T-helper 1 cell (primary cell): ENCODE measurements at regions not wholly inside any gene's neighbourhood (a gene's known extent, or its start where the extent isn't known, plus 50 kb on each side); places are given as distances from the start of the nearest gene placed in this dataset.
"Not testable (repeated sequence)": the region's sequence is repeated elsewhere in the genome, so short reads cannot be mapped to it uniquely, and the experiment has no call there.

Experiments used
- DNase-seq, 5 donors: peaks; one replicate each; pipeline ENCODE4 v3.0.0-alpha.2; 2012 to 2020

- no peak for DNase-seq
Observed at GRCh38 chr3:177460047-177460446, 262.8 kb upstream of the TBL1XR1 start.

- DNase-seq: no peak
Observed at GRCh38 chr3:177461765-177462164, 264.5 kb upstream of the TBL1XR1 start.

- not testable (repeated sequence) for DNase-seq
Observed at GRCh38 chr3:177463341-177463740, 266.1 kb upstream of the TBL1XR1 start.

GRCh38 chr3:177463863-177464262 lies 266.6 kb upstream of the TBL1XR1 start:
- DNase-seq: no peak

- DNase-seq: no peak
Observed at GRCh38 chr3:177464392-177465256, 267.3 kb upstream of the TBL1XR1 start.

- no peak for DNase-seq
Observed at GRCh38 chr3:177465257-177465642, 268.0 kb upstream of the TBL1XR1 start.

- no peak for DNase-seq
Observed at GRCh38 chr3:177466074-177466473, 268.8 kb upstream of the TBL1XR1 start.

GRCh38 chr3:177466622-177467021 lies 269.3 kb upstream of the TBL1XR1 start:
- DNase-seq: not testable (repeated sequence)

- DNase-seq: no peak
Observed at GRCh38 chr3:177467247-177467985, 270.1 kb upstream of the TBL1XR1 start.

GRCh38 chr3:177468331-177468730 lies 271.0 kb upstream of the TBL1XR1 start:
- no peak for DNase-seq

- no peak for DNase-seq
Observed at GRCh38 chr3:177468816-177469215, 271.5 kb upstream of the TBL1XR1 start.

- DNase-seq: no peak
Observed at GRCh38 chr3:177469216-177469615, 271.9 kb upstream of the TBL1XR1 start.

- no peak for DNase-seq
Observed at GRCh38 chr3:177470197-177470941, 273.1 kb upstream of the TBL1XR1 start.

GRCh38 chr3:177471733-177472480 lies 274.6 kb upstream of the TBL1XR1 start:
- DNase-seq: no peak

- no peak for DNase-seq
Observed at GRCh38 chr3:177473184-177473583, 275.9 kb upstream of the TBL1XR1 start.

GRCh38 chr3:177473903-177474302 lies 276.6 kb upstream of the TBL1XR1 start:
- no peak for DNase-seq

- no peak for DNase-seq
Observed at GRCh38 chr3:177474652-177475355, 277.5 kb upstream of the TBL1XR1 start.

- DNase-seq: no peak
Observed at GRCh38 chr3:177475356-177475665, 278.0 kb upstream of the TBL1XR1 start.

GRCh38 chr3:177476495-177476894 lies 279.2 kb upstream of the TBL1XR1 start:
- no peak for DNase-seq

GRCh38 chr3:177476921-177477435 lies 279.7 kb upstream of the TBL1XR1 start:
- DNase-seq: no peak

- no peak for DNase-seq
Observed at GRCh38 chr3:177478170-177478867, 281.0 kb upstream of the TBL1XR1 start.
